ENCODE measurements at regions not wholly inside any gene's neighbourhood (a gene's known extent, or its start where the extent isn't known, plus 50 kb on each side); places are given as distances from the start of the nearest gene placed in this dataset.

- TF ChIP-seq NRF1 (IDR thresholded peaks at IDR 0.05; ENCODE audit: low read depth, low read length) = no peak
- TF ChIP-seq POLR2AphosphoS5 (IDR thresholded peaks at IDR 0.05; ENCODE audit: low read depth, low read length) = no peak
- TF ChIP-seq TAF1 (IDR thresholded peaks at IDR 0.05; ENCODE audit: borderline replicate concordance, low read depth, low read length) = no peak
These were observed 56.2 kb downstream of the ADRA2C start for GRCh38 chr4:3822230-3822947.
